ENCODE measurements at regions not wholly inside any gene's neighbourhood (a gene's known extent, or its start where the extent isn't known, plus 50 kb on each side); places are given as distances from the start of the nearest gene placed in this dataset.

GRCh38 chr13:68047889-68048288 is 817.8 kb upstream of the PCDH9 start:
- Histone ChIP-seq H3K27me3 (ENCODE audit: control insufficient read depth, low read length) (no peaks in the 10 kb centered on the region), H4K20me1 (ENCODE audit: control insufficient read depth, insufficient read depth, low read depth, low read length) (no peaks in the 10 kb centered on the region), H3K9me2 (replicated peaks; ENCODE audit: control insufficient read depth, low read length) (no peaks in the 10 kb centered on the region), H3K4me2 (ENCODE audit: low read length) (no peak overlapping the region), H3K79me2 (ENCODE audit: control insufficient read depth, low read length) (no peaks in the 10 kb centered on the region), H3F3A (ENCODE audit: control insufficient read depth, insufficient read depth) (no peaks in the 10 kb centered on the region), H3K36me3 (ENCODE audit: control insufficient read depth, low read length) (no peaks in the 10 kb centered on the region), H3K4me3 (ENCODE audit: low read length) (no peak overlapping the region), H3K9me3 (ENCODE audit: control insufficient read depth, insufficient read depth, low read length) (no peaks in the 10 kb centered on the region), H3K27ac (ENCODE audit: low read depth, low read length) (no peak overlapping the region), H3K4me1 (ENCODE audit: control insufficient read depth, low read length) (no peaks in the 10 kb centered on the region)
- TF ChIP-seq, protein P1, sequence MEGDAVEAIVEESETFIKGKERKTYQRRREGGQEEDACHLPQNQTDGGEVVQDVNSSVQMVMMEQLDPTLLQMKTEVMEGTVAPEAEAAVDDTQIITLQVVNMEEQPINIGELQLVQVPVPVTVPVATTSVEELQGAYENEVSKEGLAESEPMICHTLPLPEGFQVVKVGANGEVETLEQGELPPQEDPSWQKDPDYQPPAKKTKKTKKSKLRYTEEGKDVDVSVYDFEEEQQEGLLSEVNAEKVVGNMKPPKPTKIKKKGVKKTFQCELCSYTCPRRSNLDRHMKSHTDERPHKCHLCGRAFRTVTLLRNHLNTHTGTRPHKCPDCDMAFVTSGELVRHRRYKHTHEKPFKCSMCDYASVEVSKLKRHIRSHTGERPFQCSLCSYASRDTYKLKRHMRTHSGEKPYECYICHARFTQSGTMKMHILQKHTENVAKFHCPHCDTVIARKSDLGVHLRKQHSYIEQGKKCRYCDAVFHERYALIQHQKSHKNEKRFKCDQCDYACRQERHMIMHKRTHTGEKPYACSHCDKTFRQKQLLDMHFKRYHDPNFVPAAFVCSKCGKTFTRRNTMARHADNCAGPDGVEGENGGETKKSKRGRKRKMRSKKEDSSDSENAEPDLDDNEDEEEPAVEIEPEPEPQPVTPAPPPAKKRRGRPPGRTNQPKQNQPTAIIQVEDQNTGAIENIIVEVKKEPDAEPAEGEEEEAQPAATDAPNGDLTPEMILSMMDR (IDR thresholded peaks at IDR 0.05; ENCODE audit: low read depth, low read length, poor library complexity, severe bottlenecking) = no peak
- TF ChIP-seq EZH2phosphoT487 (IDR thresholded peaks at IDR 0.05; ENCODE audit: borderline replicate concordance, low read length) = no peak

DNA sequence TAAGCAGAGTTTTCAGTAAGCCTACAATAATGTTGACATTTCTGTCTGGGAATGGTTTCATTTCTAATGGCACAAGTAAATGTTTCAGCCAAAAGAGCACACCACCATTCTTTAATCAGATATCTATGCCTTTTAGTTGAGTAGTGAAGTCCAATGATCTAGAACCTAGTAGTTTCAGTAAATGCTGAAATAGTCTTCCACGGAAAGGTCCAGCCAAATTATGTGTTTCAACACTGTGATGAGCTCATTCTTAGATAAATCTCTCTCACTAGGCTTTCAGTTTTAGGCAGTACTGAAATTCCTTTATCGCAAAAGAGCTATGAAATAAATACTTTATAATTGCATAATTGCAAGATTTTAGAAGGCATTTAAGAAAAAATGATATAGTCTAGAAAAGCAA is 816.8 kb upstream of the PCDH9 start:
- H3K4me3 ChIP-seq (ENCODE audit: low read length) = no peak overlapping the region
- H3K27ac ChIP-seq (ENCODE audit: low read depth, low read length) = no peak overlapping the region
- no peaks in the 10 kb centered on the region for H3K9me3 ChIP-seq (ENCODE audit: control insufficient read depth, insufficient read depth, low read length)
- H3F3A ChIP-seq (ENCODE audit: control insufficient read depth, insufficient read depth) = no peaks in the 10 kb centered on the region
- H4K20me1 ChIP-seq (ENCODE audit: control insufficient read depth, insufficient read depth, low read depth, low read length) = no peaks in the 10 kb centered on the region
- no peaks in the 10 kb centered on the region for H3K4me1 ChIP-seq (ENCODE audit: control insufficient read depth, low read length)
- TF ChIP-seq EZH2phosphoT487 (IDR thresholded peaks at IDR 0.05; ENCODE audit: borderline replicate concordance, low read length) = no peak
- TF ChIP-seq, protein P1 (IDR thresholded peaks at IDR 0.05; ENCODE audit: low read depth, low read length, poor library complexity, severe bottlenecking) = no peak
- H3K4me2 ChIP-seq (ENCODE audit: low read length) = no peak overlapping the region
- H3K27me3 ChIP-seq (ENCODE audit: control insufficient read depth, low read length) = no peaks in the 10 kb centered on the region
- no peaks in the 10 kb centered on the region for H3K36me3 ChIP-seq (ENCODE audit: control insufficient read depth, low read length)
- H3K9me2 ChIP-seq (replicated peaks; ENCODE audit: control insufficient read depth, low read length) = no peaks in the 10 kb centered on the region
- H3K79me2 ChIP-seq (ENCODE audit: control insufficient read depth, low read length) = no peaks in the 10 kb centered on the region

GRCh38 chr13:68030152-68030809 is 800.1 kb upstream of the PCDH9 start:
- H3K27me3 ChIP-seq (ENCODE audit: control insufficient read depth, low read length) = no peaks in the 10 kb centered on the region
- no peak overlapping the region for H3K4me3 ChIP-seq (ENCODE audit: low read length)
- H3K4me2 ChIP-seq (ENCODE audit: low read length) = no peak overlapping the region
- H3K36me3 ChIP-seq (ENCODE audit: control insufficient read depth, low read length) = no peaks in the 10 kb centered on the region
- H3K9me3 ChIP-seq (ENCODE audit: control insufficient read depth, insufficient read depth, low read length) = no peaks in the 10 kb centered on the region
- TF ChIP-seq EZH2phosphoT487 (IDR thresholded peaks at IDR 0.05; ENCODE audit: borderline replicate concordance, low read length) = no peak
- TF ChIP-seq, protein P1 (IDR thresholded peaks at IDR 0.05; ENCODE audit: low read depth, low read length, poor library complexity, severe bottlenecking) = no peak
- H3F3A ChIP-seq (ENCODE audit: control insufficient read depth, insufficient read depth) = no peaks in the 10 kb centered on the region
- no peaks in the 10 kb centered on the region for H3K4me1 ChIP-seq (ENCODE audit: control insufficient read depth, low read length)
- H3K79me2 ChIP-seq (ENCODE audit: control insufficient read depth, low read length) = no peaks in the 10 kb centered on the region
- no peaks in the 10 kb centered on the region for H3K9me2 ChIP-seq (replicated peaks; ENCODE audit: control insufficient read depth, low read length)
- H4K20me1 ChIP-seq (ENCODE audit: control insufficient read depth, insufficient read depth, low read depth, low read length) = no peaks in the 10 kb centered on the region
- H3K27ac ChIP-seq (ENCODE audit: low read depth, low read length) = no peak overlapping the region

Data from DOHH2 (cell line).